ENCODE measurements at regions not wholly inside any gene's neighbourhood (a gene's known extent, or its start where the extent isn't known, plus 50 kb on each side); places are given as distances from the start of the nearest gene placed in this dataset.

DNA sequence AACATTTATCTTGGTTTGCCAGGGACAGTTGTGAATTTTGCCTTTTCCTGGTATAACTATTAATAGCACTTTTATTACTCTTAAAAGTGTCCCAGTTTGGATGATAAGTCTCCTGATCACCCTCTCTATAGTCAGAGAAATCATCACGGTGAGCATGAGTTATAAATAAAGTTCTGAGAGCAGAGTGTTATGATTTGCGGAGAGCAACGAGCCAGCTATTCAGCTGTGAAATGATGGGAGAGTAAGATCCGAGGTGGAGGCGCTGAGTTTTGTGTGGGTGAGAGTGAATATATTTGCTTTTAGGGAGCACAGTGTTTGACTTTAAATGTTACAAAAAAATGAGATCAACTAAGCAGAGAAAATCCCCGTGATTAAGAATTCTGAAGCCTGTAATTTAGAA is 179.6 kb downstream of the DSC3 start:
- Histone ChIP-seq H4K20me1 (ENCODE audit: insufficient read depth, low read length) (no peaks in the 10 kb centered on the region), H3K9me3 (ENCODE audit: low read length) (no peaks in the 10 kb centered on the region), H3K79me2 (ENCODE audit: insufficient read depth, low read length) (no peaks in the 10 kb centered on the region), H3K27ac (ENCODE audit: extremely low read length, insufficient read depth, low read length) (no peak overlapping the region), H3K36me3 (replicated peaks in 1 of 2; ENCODE audit: control insufficient read depth in 1 of 2, insufficient read depth in 2 of 2, low read length in 2 of 2) (no peaks in the 10 kb centered on the region), H3K4me2 (ENCODE audit: low read depth, low read length) (no peak overlapping the region), H3K4me3 (replicated peaks in 1 of 3; ENCODE audit: insufficient read depth in 1 of 3, low read depth in 2 of 3, low read length in 3 of 3) (no peak overlapping the region), H3K4me1 (ENCODE audit: insufficient read depth, low read length) (no peaks in the 10 kb centered on the region), H3K9ac (ENCODE audit: insufficient read depth, low read depth, low read length) (no peak overlapping the region), H3K27me3 (ENCODE audit: control insufficient read depth in 1 of 2, insufficient read depth in 2 of 2, low read length in 2 of 2) (no peaks in the 10 kb centered on the region), H2AFZ (ENCODE audit: low read length) (no peak overlapping the region)
- ATAC-seq (no peak), FAIRE-seq (no peak), DNase-seq (ENCODE audit: low spot score) (no peak)
- in situ Hi-C loops (cut with HindIII; ENCODE audit: extremely low pct_ligation_motif_present, low pct_unique_long_range_greater_than_20kb), result no loop called here
- intact Hi-C loops (cut with micrococcal nuclease; ENCODE audit: unreplicated experiment), result no loop called here
- no TSS peak for BruUV-seq (replicated peaks)
- WGBS (ENCODE audit: low lambda C conversion rate), result 8% methylated on average over 6 of the region's 6 CpGs
- ChIA-PET POLR2A (no interaction called here), CTCF (ENCODE audit: low intra/inter-chr PET ratio, low total read pairs) (no interaction called here)
- TF ChIP-seq, protein P1, sequence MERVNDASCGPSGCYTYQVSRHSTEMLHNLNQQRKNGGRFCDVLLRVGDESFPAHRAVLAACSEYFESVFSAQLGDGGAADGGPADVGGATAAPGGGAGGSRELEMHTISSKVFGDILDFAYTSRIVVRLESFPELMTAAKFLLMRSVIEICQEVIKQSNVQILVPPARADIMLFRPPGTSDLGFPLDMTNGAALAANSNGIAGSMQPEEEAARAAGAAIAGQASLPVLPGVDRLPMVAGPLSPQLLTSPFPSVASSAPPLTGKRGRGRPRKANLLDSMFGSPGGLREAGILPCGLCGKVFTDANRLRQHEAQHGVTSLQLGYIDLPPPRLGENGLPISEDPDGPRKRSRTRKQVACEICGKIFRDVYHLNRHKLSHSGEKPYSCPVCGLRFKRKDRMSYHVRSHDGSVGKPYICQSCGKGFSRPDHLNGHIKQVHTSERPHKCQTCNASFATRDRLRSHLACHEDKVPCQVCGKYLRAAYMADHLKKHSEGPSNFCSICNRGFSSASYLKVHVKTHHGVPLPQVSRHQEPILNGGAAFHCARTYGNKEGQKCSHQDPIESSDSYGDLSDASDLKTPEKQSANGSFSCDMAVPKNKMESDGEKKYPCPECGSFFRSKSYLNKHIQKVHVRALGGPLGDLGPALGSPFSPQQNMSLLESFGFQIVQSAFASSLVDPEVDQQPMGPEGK (CRISPR knock-in tag; IDR thresholded peaks at IDR 0.05), result no peak
- no peak for TF ChIP-seq POLR2G (IDR thresholded peaks at IDR 0.05; ENCODE audit: low read depth, low read length)
- TF ChIP-seq, protein P2, sequence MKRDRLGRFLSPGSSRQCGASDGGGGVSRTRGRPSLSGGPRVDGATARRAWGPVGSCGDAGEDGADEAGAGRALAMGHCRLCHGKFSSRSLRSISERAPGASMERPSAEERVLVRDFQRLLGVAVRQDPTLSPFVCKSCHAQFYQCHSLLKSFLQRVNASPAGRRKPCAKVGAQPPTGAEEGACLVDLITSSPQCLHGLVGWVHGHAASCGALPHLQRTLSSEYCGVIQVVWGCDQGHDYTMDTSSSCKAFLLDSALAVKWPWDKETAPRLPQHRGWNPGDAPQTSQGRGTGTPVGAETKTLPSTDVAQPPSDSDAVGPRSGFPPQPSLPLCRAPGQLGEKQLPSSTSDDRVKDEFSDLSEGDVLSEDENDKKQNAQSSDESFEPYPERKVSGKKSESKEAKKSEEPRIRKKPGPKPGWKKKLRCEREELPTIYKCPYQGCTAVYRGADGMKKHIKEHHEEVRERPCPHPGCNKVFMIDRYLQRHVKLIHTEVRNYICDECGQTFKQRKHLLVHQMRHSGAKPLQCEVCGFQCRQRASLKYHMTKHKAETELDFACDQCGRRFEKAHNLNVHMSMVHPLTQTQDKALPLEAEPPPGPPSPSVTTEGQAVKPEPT (CRISPR knock-in tag; IDR thresholded peaks at IDR 0.05; ENCODE audit: low read depth), result no peak
- no peak for TF ChIP-seq TCF7L2 (IDR thresholded peaks at IDR 0.05; ENCODE audit: low read depth, low read length)
- TF ChIP-seq GFI1 (CRISPR knock-in tag; IDR thresholded peaks at IDR 0.05; ENCODE audit: borderline replicate concordance), result no peak
- TF ChIP-seq XRCC5 (optimal IDR thresholded peaks at IDR 0.05; ENCODE audit: low read length), result no peak
